GM18858 (cell line): ENCODE measurements at regions not wholly inside any gene's neighbourhood (a gene's known extent, or its start where the extent isn't known, plus 50 kb on each side); places are given as distances from the start of the nearest gene placed in this dataset.
"Not testable (repeated sequence)": the region's sequence is repeated elsewhere in the genome, so short reads cannot be mapped to it uniquely, and the experiment has no call there.

Source experiments
- ATAC-seq: cut with Tn5 transposase; IDR thresholded peaks from one replicate; pipeline ENCODE4 v1.9.1; 2021; ENCODE audit not compliant: unreplicated experiment

GRCh38 chr5:56665117-56665516 is 150.2 kb upstream of the MAP3K1 start:
- ATAC-seq: not testable (repeated sequence)

DNA sequence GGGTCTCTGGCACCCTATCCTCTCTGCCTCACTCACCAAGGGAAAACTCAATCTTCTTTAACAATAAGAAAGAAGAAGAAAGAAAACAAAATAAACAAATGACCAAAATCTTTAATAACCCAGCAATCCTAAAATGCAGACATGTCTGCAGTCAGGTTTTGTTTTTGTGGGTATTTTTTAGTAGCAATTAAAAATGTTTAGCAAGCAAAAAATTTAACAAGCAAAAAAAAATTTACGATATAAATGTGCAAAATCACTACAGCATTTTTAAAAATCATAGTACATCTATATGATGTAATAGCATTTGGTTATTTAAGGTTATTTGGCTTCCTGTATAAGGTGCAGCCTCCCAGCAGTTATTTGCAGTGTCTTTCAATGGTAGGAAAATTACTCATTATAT is 151.3 kb upstream of the MAP3K1 start:
- ATAC-seq: no peak

GRCh38 chr5:56663523-56663922 is 151.8 kb upstream of the MAP3K1 start:
- ATAC-seq: no peak

DNA sequence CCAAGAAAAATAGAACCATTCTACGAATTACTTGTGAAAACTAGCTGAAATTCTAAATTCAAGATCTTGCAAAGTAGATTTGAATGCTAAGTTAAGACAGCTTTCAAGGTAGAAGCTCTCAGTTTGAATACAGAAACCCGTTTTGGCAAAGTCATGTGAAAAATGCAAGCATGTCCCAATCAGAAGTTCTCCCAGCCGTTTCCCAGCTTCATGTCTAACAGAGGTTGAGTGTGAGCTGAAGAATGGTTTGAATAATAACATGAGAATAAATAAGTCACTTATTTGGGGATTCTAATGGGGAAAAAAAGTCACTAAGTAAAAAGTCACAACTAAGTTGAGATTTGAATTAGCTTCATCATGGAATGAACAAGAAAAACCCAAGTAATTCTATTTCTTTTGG is 152.5 kb upstream of the MAP3K1 start:
- ATAC-seq: no peak

GRCh38 chr5:56659971-56660370 is 155.4 kb upstream of the MAP3K1 start:
- no peak for ATAC-seq

GRCh38 chr5:56658972-56659371 is 156.4 kb upstream of the MAP3K1 start:
- no peak for ATAC-seq

GRCh38 chr5:56656846-56657726 is 158.3 kb upstream of the MAP3K1 start:
- ATAC-seq: no peak

- ATAC-seq: no peak
These were observed 163.5 kb upstream of the MAP3K1 start for GRCh38 chr5:56651893-56652292.

GRCh38 chr5:56650386-56650785 is 165.0 kb upstream of the MAP3K1 start:
- ATAC-seq: no peak

DNA sequence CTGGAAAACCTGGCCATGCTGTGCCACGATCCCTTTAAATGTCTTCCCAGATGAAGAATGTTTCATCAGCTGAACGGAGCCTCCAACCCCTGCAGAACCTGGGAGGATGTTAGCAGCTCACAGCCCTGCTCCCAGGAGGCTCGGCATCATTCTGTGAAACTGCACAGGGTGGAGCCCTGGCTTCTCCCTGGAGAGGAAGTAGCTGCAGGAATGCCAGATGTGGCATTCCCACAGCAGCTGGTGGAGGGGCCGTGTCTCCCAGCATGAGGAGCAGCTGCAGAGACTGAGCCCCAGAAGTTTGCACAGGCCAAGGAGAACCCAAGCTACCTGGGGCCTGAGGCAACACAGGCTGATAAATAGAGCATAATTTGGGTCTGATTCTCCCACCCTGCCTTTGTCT is 165.8 kb upstream of the MAP3K1 start:
- no peak for ATAC-seq

GRCh38 chr5:56648460-56649034 is 166.8 kb upstream of the MAP3K1 start:
- no peak for ATAC-seq

GRCh38 chr5:56647099-56647850 is 168.1 kb upstream of the MAP3K1 start:
- ATAC-seq: no peak

GRCh38 chr5:56641635-56642260 is 173.6 kb upstream of the MAP3K1 start:
- no peak for ATAC-seq

DNA sequence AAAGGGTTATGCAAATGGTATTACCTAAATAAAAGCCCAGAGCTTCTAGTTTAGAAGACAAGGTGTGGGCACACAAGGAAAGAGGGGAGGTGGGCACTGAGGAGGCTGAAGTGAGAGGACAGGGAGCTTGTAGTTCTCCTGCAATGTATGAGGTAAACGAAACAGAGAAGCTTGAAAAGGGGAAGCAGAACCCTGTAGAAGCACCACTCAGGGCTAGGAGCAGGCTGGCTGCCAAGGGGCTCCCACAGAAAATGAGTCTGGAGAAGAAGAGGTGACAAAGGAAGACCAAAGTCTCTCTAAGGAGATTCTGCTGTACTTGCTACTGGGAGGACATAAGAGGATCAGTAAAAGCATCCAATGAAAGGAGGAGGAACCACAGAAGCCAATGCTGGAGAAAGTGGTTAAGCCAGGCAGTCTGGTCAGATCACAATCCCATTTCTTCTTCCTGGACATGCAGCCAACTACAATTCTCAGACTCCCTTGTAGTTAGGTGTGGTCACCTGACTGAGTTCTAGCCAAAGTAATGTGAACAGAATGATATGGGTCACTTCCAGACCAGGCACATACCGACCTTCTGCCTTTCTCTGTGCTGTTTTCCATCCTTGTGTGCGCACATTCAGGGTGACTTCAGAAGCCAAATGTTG is 174.5 kb upstream of the MAP3K1 start:
- peak; percentile 63 for ATAC-seq

GRCh38 chr5:56639476-56639875 is 175.9 kb upstream of the MAP3K1 start:
- no peak for ATAC-seq

DNA sequence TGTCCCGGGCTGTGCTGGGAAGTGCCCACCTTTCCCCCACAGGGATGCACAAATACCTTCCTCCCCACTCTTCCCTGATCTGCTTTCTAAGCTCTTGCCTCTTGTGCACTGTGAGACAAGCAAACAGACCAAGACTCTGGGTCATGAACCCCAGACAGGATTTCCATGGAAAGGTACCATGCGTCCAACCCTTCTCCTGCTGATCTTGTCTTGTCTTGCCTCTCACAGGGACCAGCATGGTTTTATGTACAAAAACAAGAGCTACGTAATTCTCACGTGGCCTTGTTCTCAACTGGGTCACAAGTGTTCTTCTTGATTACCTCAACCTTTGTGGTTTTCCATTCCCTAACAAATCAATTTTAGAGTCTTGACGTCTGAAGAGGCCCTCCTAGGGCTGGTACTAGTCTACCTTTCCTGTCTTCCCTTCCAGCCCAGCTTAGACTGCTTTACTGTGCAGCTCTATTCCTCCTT is 176.5 kb upstream of the MAP3K1 start:
- ATAC-seq: no peak

GRCh38 chr5:56638061-56638621 is 177.2 kb upstream of the MAP3K1 start:
- ATAC-seq: no peak

GRCh38 chr5:56637321-56637920 is 177.9 kb upstream of the MAP3K1 start:
- ATAC-seq: no peak

GRCh38 chr5:56633950-56634349 is 181.4 kb upstream of the MAP3K1 start:
- no peak for ATAC-seq

DNA sequence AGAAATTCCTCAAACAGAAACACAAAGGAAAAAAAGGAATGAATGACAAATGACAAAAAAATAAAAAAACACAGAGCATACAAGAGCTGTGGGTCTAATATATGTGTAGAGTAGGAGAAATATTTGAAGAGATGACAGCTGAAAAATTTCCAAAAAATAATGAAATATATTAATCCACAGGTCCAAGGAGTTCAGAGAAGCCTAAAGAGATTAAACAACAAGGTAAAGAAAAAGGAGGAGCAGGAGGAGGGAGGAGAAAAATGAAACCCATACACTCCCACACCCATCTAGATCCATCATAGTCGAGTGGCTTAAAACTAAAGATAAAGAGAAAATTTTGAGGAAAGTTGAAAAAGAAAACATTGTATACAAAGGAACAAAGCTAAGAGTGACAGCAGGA is 182.4 kb upstream of the MAP3K1 start:
- no peak for ATAC-seq
